GM21528 (cell line): ENCODE measurements at regions not wholly inside any gene's neighbourhood (a gene's known extent, or its start where the extent isn't known, plus 50 kb on each side); places are given as distances from the start of the nearest gene placed in this dataset.

Experiments
- ATAC-seq: cut with Tn5 transposase; IDR thresholded peaks from one replicate; pipeline ENCODE4 v1.9.1; 2021; ENCODE audit warnings: mild to moderate bottlenecking, moderate library complexity; ENCODE audit not compliant: unreplicated experiment, low FRiP score

DNA sequence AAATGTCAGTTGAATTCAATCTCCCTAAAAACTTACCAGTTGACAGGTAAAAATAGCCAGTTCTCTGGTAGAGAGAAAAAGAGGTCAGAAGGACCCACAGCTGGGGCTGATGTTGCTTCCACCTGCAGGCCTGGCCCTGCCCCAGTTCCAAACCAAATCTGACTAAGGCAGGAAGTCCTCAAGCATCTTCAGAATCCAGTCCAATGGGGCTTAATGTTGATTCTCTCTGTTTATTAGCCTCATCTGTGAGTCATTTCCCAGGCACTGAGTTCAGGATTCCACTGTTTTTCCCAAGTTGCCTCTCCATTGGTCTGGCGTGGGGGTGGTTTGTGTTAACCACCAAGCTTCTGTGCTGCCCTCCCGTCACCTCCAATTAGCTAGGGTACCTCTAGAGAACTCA, 601.8 kb downstream of the INSC start:
- ATAC-seq = no peak

- no peak for ATAC-seq
Observed at GRCh38 chr11:15720460-15720859, 605.7 kb downstream of the INSC start.

DNA sequence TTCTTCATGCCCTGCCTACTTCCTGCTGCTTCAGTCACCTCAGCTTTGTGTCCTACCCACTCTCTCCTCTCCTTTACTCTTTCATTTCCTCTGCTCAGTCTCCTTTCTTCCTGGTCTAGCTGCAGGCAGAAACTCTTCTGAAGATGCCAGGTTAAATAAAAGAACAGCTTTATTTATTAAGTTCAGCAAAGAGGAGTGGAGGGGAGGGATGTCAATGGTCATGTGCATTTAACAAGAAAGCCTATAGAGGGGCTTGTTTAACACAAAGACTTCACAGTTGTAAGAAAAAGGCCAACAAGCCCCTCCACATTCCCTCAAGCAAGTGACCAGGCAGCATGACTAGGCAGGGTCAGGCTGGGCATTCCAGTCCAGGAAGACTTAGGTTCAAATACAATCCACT, 609.2 kb downstream of the INSC start:
- ATAC-seq = no peak

DNA sequence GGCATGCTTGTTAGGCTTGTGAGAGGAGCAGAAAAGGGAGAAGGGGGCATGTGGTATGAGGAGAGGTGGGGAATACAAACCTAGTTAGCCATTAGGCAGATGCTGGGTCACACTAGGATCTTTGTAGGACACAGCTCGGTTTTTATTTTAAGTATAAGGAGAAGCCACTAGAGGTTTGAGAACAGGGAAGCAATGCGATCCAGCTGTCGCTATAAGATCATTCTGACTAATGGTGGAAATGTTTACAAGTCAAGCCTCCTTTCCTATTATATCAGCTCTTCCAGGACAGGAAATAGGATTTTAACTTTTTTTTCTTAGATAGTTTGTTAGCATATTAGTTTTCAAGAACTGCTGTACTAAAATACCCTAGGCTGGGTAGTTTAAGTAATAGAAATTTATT, 609.9 kb downstream of the INSC start:
- no peak for ATAC-seq

GRCh38 chr11:15725246-15725645, 610.5 kb downstream of the INSC start:
- no peak for ATAC-seq

DNA sequence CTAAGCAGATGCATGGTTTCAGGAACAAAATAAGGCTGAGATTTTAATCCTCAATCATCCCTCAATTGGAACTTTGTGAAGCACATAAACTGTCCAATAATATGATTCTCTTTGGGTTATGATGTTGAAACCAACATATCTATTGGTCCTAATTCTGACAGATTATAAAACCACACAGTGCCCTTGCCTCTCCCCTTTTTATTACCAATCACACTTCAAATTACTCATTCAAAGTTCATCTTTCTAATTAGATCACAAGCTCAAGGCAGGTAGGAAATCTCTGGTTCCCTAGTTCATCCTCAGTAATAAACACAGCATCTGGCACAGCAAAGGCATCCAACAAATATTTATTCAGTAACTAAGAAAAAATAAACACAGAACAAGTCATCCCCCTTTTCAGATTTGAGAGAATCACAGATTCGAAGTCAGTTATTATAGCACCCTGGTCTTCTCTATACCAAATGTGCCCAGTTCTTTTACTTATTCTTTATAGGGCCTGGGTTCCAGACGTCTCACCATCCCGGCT, 611.6 kb downstream of the INSC start:
- no peak for ATAC-seq

- ATAC-seq = no peak
Observed at GRCh38 chr11:15726893-15727519, 612.3 kb downstream of the INSC start.

- no peak for ATAC-seq
Observed at GRCh38 chr11:15727520-15727914, 612.8 kb downstream of the INSC start.

GRCh38 chr11:15728207-15728606, 613.5 kb downstream of the INSC start:
- no peak for ATAC-seq

DNA sequence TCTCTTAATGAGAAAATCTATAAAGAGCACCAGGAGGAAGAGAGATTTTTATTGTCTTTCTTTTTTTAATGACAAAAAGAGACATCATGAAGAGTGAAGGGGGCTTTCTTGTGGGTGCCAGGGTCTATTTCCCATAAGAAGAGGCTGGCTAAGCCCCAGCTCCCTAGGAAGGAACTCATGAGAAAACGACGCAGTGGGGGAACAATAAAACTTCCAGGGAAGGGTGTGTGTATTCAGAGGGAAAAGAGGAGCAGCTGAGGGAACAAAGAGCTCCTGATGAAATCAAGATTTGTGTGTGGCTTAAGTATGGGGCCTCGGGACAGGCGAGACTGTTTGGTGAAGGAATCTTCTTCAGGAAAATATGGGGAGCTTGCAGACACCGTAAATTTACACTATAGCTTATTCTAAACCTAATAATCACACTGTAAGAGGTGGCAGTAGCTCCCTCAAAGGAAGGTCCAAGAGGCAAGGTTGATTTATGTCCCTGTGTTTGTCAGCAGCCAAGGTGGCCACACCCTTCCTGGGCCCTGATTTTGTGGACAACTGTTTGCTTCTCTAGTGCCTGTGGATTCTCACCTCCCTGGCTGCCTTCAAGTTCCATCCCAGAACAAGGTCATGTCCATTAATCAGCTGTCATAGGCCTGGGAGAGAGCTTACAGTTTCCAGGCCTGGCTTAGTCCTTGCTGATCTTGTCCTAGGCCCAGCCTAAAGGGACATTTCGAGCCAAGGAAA, 615.7 kb downstream of the INSC start:
- no peak for ATAC-seq

GRCh38 chr11:15730995-15731385, 616.3 kb downstream of the INSC start:
- ATAC-seq = no peak

GRCh38 chr11:15735706-15736105, 620.6 kb downstream of the SOX6 start:
- no peak for ATAC-seq

- ATAC-seq = no peak
Observed at GRCh38 chr11:15737320-15737719, 619.0 kb downstream of the SOX6 start.

DNA sequence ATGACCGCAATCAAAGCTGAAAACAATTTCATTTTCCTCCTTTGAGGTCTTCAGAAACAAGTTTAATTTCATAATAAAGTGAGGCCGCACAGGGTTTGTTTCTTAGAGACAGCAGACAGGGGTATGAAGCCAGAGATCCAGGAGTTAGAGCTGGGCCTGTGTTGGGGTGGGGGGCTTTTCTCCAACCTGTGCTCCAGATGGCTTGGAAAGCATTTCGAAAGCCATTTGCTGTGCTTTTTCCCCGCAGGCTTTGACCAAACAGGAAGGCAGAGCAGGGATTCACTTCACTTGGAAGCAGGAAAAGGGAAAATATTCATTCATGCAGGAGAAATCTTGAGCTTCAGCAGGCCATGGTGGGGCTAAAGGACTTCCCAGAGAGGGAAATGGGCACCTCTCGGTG, 617.4 kb downstream of the SOX6 start:
- no peak for ATAC-seq

DNA sequence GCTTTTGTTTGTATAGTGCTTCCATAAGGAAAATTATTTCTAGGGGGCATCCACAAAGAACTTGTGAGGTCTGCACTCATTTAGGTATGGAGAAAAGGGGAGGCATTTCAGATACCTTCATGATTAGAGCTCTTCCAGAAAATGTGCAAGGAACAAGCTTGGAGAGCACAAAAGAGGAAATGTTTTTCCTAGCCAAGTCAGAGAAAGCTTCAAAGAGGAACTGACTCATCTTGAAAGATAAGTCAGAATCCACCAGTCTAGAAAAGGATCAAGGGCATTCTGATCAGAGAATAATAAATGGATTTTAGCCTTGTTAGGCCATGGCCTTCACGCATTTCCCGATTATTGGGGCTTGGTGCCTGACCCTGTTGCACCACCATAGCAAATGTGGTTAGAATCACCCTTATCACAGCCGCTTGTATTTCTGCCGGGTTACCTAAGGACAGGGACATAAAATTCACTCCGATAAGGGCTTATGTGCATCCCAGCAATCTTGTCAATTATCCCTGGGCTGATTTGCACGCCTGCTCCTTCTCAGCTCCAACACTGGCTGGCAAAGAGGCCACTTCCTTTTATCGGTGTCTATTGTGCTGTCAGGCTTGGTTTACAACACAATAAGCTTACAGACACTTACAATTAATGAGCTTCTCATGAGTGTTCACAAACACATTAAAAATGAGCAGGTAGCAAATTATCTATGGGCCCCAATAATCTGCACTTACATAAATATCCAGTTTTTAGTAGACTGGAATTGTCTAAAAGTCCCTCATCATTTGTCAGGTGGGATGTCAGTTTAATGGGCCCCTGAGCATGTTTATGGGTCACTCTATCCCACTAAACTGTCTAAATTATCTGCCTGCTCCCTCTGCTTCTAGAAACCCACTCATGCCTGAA, 613.5 kb downstream of the SOX6 start:
- ATAC-seq = no peak

- no peak for ATAC-seq
Observed at GRCh38 chr11:15744693-15745092, 611.7 kb downstream of the SOX6 start.

DNA sequence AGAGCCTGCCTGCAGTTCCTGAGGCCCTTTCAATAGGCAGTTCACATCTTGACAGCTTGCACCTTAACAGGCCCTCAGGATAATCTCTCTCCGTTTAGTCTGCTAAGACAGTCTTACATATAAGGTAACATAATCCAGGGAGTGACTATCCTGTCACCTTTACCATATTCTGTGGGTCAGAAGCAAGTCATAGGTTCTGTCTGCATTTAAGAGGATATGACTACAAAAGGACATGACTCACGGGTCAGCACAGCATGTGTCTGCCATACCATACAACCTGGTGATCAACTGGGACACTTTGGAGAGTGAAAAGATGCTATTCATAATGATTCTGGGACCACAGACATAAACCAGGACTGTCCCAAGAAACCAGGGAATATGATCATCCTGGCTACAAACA, 611.1 kb downstream of the SOX6 start:
- ATAC-seq = no peak

- no peak for ATAC-seq
Observed at GRCh38 chr11:15747671-15748070, 608.7 kb downstream of the SOX6 start.

DNA sequence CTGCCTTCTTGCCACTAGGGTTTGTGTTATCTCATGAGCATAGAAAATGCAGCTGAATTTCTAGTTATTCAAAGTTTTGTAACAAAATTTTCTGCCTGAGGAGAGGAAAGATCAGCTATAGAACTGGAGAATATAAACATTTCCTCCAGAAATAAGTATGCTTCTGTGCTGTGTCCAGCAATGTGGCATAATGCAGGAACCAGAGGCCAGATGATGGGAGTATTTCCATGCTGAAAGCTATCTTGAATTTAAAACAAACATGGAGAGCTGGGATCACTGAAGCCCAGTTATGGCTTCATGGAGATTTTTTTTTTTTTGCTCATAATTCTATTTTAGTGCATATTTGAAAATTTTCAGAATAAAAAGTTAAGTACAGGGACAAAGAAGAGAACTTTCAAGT, 608.2 kb downstream of the SOX6 start:
- no peak for ATAC-seq

GRCh38 chr11:15748741-15749140, 607.6 kb downstream of the SOX6 start:
- no peak for ATAC-seq
